GM18868 (cell line): ENCODE measurements at regions not wholly inside any gene's neighbourhood (a gene's known extent, or its start where the extent isn't known, plus 50 kb on each side); places are given as distances from the start of the nearest gene placed in this dataset.
"Not testable (repeated sequence)": the region's sequence is repeated elsewhere in the genome, so short reads cannot be mapped to it uniquely, and the experiment has no call there.

Experiments used
- ATAC-seq: cut with Tn5 transposase; IDR thresholded peaks from one replicate; pipeline ENCODE4 v1.9.1; 2021; ENCODE audit warnings: mild to moderate bottlenecking, moderate library complexity; ENCODE audit not compliant: unreplicated experiment

DNA sequence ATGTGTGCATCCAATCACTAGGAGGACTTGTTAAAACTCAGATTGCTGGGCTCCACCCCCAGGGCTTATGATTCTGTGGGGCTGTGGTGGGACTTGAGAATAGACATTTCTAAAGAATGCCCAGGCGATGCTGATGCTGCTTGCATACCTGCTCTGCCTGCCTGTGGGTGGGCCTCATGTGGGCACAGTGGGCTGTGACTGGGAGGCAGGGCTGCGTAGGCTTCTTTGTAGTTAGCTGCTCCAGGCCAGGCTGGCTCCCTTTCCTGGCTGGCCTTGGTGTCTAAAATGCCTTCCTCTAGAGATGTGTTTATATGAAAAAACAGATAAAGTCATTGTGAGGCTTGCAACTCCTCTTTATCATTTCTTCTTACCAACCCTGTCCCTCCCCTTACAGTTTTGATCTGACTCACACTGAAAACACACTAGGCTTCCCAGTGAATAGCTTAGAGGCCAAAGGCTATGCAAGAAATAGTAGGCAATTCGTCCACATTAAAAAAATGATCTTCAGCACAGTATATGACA is 495.5 kb upstream of the MAP3K7 start:
- no peak for ATAC-seq

DNA sequence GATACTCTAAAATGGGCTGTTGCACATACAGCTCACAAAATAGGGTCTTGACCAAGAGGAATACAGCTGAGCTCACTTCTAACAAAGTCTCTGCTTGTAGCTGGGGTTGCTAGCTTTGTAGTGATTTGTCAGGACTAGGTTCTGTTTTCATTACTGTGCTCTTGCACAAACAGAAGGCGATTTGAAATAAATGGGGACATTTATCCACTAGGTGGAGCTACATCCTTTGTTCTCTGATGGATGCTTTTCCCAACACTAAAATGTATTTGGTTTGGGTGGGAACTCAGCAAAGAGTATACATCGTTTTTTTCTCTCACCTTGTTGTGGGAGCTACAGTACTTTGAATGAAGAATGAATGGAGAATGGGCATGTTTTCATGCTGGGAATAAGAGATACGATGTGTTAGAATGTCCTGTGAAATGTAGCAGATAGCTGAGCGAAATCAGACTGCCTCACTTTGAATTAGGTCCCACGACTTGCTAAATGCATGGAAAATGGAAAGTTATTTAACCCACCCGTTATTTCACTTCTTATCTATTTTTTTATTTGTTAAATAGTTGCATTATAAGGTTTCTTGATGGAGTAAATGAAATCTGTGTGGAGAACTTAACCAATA is 494.7 kb upstream of the MAP3K7 start:
- ATAC-seq, result peak; percentile 65

DNA sequence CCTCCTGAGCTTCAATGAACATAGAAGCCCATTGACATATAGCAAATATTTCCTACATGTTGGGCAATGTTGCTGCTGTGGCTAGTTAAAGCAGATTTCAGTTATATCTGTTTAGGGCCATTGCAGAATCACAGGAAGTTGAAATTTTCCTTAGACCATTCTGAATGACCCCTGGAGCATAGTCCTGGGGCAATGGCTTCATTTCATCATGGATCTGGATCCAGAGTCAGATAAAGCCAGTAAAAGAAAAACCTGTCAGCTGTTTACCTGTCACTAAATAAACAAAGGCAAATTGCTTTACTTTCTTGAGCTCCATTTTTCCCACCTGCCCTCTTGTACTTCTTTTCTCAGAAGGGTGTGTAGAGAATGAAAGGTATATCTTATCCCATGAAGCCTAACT is 494.0 kb upstream of the MAP3K7 start:
- no peak for ATAC-seq

GRCh38 chr6:91079969-91080368 is 493.1 kb upstream of the MAP3K7 start:
- ATAC-seq, result no peak

DNA sequence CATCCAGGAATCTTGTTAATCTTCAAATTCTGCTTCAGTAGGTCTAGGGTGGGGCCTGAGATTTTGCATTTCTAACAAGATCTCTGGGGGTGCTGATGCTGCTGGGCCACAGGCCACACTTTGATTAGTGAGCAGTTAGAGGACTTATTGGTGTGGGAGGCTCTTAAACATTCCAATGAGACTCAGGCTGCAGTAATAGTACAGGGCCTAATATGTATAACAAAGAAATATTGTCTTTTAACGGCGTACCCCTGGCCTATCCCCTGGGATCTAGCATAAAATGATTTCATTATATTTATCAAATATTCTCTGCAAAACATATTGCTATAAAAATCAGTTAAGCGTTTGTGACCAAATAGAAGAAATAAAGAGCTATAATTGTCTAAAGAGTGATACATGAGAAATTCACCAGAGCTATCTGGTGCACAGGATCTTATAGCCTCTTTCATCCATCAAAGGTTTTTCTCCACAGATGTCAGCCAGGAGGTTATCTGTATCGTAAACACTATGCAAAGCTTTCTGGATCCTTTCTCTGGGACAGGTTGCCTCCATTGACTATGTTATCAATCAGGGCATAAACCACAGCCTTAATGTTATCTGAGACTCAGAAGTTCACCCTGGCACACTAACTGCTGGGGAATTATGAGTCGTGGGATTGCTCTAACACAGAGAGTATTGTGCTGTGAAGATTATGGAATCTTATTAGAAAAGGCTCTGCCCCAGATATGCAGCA is 488.5 kb upstream of the MAP3K7 start:
- no peak for ATAC-seq

GRCh38 chr6:91063362-91063761 is 476.5 kb upstream of the MAP3K7 start:
- ATAC-seq, result no peak

- ATAC-seq, result no peak
These were observed 470.8 kb upstream of the MAP3K7 start for GRCh38 chr6:91057689-91058088.

GRCh38 chr6:91055959-91056358 is 469.1 kb upstream of the MAP3K7 start:
- ATAC-seq, result no peak

DNA sequence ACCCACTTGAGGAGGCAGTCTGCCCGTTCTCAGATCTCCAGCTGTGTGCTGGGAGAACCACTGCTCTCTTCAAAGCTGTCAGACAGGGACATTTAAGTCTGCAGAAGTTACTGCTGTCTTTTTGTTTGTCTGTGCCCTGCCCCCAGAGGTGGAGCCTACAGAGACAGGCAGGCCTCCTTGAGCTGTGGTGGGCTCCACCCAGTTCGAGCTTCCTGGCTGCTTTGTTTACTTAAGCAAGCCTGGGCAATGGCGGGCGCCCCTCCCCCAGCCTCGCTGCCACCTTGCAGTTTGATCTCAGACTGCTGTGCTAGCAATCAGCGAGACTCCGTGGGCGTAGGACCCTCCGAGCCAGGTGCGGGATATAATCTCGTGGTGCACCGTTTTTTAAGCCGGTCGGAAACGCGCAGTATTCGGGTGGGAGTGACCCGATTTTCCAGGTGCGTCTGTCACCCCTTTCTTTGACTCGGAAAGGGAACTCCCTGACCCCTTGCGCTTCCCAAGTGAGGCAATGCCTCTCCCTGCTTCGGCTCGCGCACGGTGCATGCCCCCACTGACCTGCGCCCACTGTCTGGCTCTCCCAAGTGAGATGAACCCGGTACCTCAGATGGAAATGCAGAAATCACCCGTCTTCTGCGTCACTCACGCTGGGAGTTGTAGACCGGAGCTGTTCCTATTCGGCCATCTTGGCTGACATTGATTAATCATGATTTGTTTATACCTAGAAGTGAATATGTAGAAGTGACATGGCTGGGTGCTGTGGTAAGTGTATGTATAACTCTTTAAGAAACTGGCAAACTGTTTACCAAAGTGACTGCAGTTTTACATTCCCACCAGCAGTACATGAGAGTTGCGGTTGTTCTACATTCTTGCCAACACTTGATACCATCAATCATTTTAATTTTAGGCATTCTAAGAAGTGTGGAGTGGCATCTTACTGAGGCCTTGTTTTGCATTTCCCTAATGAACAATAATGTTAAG is 465.9 kb upstream of the MAP3K7 start:
- ATAC-seq, result not testable (repeated sequence)

GRCh38 chr6:91045161-91045560 is 458.3 kb upstream of the MAP3K7 start:
- no peak for ATAC-seq

DNA sequence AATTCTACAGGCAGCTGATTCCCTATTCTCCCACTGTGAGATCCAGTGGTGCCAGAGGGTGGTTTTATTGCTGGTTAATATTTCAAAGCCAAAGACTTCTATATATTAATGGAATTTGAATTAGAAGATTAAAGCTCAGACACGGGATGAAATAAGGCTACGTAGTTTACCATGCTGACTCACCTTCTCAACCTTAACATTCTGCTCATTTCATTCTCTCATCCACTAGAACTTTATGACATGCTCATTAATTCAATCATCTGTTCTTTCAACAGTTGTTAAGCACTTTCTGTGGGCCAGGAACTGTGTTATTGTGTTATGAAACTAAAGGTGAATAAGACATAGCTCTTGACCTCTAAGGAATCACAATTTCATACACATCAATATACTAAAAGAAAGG is 456.9 kb upstream of the MAP3K7 start:
- no peak for ATAC-seq

- ATAC-seq, result no peak
These were observed 455.8 kb upstream of the MAP3K7 start for GRCh38 chr6:91042656-91043055.

DNA sequence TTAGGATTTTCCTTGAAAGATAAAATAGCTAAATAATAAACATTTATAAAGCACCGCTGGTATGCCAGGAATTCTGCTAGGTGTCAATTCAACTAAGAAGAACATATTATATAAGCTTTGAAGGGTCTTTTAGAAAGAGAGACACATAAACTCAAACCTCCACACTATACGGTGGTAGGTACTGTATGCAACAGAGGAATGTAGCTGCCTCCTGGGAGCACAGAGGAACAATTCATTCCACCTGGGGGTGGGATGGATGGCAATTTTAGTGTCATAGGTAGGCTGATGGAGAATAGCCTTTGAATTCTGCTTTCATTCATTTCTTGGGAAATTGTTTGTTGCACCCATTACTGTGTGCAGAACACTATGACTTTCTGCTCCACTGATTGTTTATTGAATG is 447.1 kb upstream of the MAP3K7 start:
- no peak for ATAC-seq

DNA sequence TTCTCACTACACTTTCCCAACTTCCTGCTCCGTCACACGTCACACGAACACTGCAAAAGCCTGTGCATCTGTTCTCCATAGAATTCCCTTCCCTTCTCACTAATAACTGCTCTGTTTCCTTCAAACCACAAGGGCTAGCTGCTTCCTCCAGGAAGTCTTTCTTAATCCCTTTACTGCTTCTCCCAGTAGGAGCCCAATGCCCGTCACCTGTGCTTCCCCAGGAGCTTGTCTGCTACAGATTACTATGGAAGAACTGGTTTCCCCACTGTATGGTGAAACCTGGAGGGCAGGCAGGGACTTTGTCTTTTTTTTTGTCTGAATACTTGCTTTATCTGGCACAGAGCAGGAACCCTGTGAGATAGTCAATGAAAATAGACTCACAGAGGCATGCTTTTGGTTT is 444.7 kb upstream of the MAP3K7 start:
- no peak for ATAC-seq

- no peak for ATAC-seq
These were observed 442.3 kb upstream of the MAP3K7 start for GRCh38 chr6:91029211-91029610.

DNA sequence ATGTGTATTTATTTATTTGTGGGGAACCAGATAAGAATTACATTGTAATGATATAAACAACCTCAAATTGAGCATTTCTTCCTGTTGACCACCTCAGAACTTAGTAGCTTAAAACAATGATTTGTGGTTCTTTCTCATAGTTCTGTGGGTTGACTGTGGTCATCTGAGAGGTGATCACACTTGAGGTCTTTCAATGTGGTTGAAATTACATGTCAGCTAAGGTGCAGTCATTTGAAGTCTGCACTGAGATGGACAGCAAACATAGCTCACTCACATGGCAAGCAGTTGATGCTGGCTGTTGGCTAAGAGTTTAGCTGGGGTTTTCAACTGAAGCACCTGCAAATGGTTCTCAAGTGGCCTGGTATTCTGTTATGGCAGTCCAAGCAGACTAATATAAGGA is 436.7 kb upstream of the MAP3K7 start:
- no peak for ATAC-seq

DNA sequence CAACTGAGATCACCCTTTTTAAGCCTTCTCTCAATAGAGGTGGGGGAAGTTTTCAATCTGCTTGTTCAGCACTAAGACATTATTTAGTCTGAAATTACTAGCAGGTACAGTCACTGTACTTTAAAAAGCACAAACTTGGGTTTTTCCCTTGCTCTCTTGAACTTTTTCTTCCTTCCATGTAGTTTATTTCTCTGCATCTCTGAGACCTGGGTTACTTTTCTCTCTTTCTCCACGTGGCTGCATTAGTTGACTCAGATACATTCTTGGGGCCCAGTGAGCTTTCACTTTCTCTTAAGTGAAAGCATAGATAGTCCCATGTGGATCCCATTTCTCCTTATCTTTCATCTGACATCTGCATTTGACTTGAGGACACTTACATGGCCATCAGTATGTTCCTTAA is 433.9 kb upstream of the MAP3K7 start:
- ATAC-seq, result peak; percentile 95

DNA sequence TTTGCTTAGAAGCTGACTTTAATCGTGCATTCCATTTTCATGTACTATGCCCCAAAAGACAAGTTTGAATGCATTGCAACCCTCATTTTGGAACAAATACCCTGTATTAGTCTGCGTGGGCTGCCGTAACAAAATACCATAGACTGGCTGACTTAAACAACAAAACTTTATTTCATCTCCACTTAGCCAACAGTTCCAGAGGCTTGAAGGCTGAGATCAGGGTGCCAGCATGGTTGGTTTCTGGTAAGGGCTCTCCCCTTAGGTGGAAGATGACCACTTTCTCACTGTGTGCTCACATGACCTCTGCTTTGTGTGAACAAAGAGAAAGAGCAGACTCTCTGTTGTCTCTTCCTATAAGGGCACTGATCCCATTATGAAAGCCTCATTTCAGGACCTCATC is 431.7 kb upstream of the MAP3K7 start:
- ATAC-seq, result no peak

GRCh38 chr6:91013511-91013910 is 426.6 kb upstream of the MAP3K7 start:
- no peak for ATAC-seq

DNA sequence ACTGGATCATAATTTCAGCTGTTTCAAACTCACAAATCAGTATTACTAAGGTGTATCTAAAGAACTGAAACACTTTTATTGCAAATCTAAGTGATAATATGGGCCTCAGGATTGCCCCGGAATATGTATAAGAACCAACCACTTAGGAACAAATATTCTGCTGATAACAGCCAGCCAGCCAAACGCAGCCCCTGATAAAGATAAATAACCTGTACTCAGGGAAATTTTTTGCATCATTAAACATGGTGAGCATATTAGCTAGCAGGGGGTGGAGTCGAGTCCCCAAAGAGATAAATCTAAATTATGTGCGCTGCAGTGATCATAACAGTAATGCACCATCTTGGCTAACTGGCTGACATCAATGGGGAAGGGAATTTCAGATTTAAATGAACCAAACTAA is 410.2 kb upstream of the MAP3K7 start:
- no peak for ATAC-seq

DNA sequence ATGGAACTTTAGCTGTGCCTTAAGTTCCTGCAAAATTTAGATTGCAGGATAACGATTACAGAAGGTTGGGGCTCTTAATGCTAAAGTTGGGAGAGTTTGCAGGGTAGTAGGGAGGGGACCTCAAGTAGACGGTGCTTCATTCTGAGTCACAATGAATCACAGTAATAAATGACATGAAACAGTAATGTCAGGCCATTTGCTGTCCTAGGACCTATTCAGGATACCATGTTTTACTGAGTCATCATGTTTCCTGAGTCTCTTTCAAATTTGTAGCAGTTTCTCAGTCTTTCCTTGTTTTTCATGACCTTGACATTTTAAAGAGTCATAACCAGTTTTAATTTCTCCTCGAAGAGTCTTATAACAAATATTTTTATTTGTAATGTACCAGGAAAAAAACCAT is 406.9 kb upstream of the MAP3K7 start:
- ATAC-seq, result no peak
